Cardiac septum (tissue), 1 donor: ENCODE measurements at regions not wholly inside any gene's neighbourhood (a gene's known extent, or its start where the extent isn't known, plus 50 kb on each side); places are given as distances from the start of the nearest gene placed in this dataset.
"Not testable (repeated sequence)": the region's sequence is repeated elsewhere in the genome, so short reads cannot be mapped to it uniquely, and the experiment has no call there.

Source experiments
- DNase-seq: peaks from one replicate; pipeline ENCODE4 v3.0.0-alpha.2; 2020; ENCODE audit warnings: low spot score
- intact Hi-C: fragments of 100-400 bp; cut with DNase I; formaldehyde crosslinking; loops from one replicate; pipeline ENCODE4 v1.14.0; 2022
- donor health status: DM: no; HTN: no; CAD: no.

DNA sequence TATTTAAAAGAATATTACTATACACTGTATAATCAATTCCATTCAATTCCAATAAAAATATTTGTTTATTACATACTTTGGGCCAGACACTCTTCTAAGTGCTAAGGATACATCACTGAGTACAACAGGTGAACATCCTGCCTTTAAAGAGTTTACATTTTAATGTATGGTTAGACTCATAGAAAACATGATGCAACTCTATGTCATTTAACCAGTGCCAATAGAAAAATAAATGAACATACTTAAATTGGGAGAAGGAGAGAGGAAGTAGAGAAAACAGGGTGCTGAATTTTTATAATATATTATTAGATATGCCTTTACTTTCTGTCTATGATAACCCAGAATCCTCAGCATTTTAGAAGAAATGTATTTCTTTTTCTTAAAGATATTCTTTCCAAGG lies 119.2 kb downstream of the TSEN15 start:
- intact Hi-C loops: no loop called here

DNA sequence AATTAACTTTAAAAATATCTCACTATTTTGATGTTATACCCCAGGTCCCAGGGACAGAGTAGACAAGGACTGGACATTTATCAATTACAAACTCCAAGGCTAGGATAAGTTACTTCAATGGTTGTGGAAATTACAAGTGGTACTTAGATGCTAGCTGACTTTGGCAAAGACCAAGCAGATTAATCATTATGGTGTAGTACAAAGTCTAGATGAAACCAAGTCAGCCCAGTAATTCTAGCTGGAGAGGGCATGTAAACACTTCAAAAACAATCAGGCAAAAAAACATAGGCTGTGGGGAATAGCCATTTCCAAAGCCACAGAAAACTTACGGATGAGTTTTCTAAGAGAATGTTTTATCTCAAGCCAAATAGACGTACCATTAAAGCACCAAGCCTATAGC lies 124.5 kb downstream of the TSEN15 start:
- intact Hi-C loops: no loop called here
- DNase-seq: no peak

More for the DNA sequence above, 119.2 kb downstream of the TSEN15 start:
- no peak for DNase-seq

DNA sequence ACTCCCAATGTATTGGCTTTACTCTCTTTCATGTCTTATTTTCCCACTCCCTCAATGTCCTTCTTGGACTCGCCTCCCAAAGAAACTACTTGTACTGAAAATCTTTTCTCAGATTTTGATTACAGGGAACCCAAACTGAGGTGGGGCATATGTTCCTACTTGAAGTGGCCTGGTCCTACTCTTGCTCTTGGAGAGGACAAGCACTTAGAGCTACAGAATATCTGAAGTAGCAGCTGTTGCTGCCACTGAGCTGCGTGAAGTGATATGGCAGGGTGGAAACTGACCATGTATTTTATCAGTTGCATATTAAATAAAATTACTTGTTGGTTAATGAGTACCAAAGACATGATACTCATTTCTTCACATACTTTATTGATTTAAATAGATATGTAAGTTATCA lies 129.5 kb downstream of the TSEN15 start:
- no peak for DNase-seq
- intact Hi-C loops: no loop called here

DNA sequence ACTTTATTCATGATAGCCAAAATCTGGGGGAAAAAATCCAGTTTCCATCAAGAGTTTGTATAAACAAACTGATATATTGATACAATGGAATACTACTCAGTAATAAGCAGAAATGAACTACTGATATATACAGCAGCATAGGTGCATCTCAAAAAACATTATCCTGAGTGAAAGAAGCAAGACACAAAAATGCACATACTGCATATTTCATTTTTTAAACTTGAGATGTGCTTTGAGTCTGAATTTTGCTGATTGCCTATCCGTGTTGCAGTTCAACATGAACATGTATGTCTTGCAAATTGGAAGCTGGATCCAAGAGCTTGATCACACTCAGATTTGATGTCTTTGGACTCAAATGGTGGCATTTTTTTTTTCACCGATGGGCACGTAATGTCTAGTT lies 132.4 kb downstream of the TSEN15 start:
- intact Hi-C loops: no loop called here
- no peak for DNase-seq

DNA sequence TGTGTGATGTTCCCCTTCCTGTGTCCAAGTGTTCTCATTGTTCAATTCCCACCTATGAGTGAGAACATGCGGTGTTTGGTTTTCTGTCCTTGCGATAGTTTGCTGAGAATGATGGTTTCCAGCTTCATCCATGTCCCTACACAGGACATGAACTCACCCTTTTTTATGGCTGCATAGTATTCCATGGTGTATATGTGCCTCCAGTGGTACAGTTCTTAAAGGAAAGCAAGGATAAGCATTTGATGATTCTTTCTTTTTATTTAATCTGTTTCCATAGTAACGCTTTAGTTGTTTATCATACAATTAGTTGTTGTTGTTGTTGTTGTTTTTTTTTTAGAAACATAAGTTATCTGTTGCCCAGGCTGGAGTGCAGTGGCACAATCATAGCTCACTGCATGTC lies 133.1 kb downstream of the TSEN15 start:
- intact Hi-C loops, DNase-seq: not testable (repeated sequence)

DNA sequence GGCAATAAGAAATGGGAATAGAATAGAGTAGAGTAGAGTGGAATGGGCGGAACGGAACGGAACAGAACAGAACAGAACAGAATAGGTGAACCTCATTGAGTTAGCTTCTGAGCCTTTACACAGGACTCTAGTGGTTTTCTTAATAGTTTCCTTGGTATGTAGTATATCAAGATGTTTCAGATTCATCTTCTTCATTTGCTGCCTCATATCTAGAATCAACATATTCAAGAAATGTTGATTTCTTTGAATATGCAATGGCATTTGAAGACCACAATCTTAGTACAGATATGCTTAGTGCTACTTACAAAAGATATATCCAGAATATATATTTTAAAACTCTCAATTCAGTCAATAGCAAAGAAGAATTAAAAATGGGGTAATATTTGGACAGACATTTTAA lies 133.8 kb downstream of the TSEN15 start:
- no peak for DNase-seq
- intact Hi-C loops: no loop called here

DNA sequence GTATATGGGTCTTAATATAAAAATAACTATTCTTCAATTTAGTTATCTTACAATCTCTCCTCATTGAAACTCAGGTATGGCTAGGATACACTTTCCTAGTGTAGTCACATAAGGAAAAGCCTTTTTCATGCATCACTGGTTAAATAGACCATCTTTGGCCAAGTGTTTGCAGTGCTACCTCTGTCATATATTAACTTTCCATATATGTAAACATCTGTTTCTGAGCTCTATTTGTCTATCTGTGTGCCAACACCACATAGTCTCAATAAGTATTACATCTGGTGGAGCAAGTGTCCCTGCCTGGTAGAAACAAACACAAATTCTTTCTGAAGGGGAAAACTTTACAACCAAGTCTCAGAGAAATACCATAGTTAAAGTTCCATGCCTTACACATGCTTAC lies 134.6 kb downstream of the TSEN15 start:
- DNase-seq: no peak
- intact Hi-C loops: no loop called here

DNA sequence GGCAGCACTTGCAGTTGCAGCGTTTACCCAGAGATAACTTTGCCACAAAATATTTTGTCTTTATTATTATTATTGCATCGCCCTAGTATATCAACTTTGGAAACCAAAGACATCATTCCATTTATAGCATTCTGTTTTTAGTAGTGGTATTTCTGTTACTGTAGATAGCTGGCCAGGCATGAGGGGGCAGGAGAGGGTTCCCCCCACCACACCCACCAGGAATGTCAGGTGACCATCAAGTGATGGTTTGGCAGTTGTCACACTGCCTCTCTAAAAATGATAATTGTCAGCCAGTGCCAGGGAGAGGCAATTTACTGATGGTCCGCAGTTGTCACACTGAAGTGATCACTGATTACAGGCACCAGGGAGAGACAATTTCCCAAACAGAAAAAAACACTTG lies 135.6 kb downstream of the TSEN15 start:
- no peak for DNase-seq
- intact Hi-C loops: no loop called here

DNA sequence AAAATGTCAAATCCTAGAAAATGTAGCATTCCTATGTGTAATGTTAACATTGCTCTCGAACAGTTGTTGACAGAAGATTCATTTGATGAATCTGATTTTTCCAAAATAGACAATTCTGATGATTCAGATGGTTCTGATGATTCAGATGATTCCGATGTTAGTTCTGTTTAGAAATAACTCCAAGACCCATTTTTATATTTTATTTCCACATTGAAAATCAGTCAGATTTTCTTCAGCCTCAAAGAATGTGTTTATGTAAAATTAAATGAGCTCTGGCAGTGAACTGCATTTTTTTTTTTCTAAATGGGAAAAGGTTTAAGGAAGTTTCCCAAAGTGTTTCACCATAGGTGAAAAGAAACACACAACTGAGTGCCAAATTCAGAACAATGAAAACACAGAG lies 136.5 kb downstream of the TSEN15 start:
- intact Hi-C loops: no loop called here
- DNase-seq: no peak

DNA sequence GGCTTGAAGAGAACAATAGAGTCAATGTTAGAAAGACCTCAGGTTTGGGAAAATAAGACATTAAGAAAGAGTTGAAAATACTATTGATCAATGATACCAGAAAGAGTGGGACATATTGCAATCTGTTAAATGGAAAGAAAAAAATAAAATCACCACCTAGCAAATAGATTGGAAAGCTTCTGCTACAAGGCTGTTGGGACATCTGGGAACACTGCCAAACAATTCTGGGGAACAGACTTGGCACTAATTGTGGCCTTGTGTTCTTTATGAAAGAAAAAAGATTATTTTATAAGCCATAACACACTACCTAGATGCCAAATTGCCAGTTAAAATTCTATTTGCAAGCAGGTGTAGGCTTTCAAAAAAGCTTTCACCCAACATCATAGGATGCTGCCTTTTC lies 137.8 kb downstream of the TSEN15 start:
- DNase-seq: no peak
- intact Hi-C loops: no loop called here

DNA sequence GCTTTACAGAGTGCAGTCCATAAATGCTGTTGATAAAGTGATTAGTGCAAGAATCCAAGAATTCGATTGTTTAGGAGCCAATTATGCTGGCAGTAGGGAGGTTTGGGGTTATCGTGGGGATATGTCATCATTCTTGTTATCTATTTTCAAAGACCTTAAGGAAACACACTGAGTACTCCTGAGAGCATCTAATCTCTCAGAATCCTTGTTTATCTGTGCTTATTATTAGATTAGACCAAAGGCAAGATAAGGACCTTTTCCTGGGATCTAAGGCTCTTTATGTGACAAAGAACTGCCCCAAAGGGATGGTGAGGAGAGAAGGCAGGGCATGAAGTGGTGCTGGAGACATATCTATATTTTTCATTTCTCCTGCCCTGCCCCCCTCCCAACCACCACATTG lies 139.1 kb downstream of the TSEN15 start:
- intact Hi-C loops: no loop called here

DNA sequence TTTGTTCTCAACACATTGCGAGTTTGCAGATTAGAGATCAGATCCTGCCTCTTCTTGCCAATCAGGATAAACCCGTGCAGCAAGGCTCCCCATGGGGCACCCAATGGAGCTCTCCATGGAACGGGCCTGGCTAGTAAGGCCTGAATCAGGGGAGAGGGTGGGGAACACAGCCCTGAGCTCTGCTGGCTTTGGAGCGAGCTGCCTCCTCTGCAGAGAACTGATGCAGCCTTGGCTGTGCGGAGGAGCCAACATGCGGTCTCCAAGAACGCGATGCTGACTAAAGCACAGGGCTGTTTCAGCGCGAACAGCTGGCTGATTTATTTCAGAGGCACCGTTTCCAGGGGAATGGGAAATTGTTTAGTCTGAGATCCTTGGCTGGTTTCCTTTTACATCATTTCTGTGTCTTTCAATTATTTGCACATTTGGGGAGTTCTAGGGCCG lies 139.7 kb downstream of the TSEN15 start:
- intact Hi-C loops: no loop called here
- DNase-seq: no peak

More for the DNA sequence above, 139.1 kb downstream of the TSEN15 start:
- no peak for DNase-seq

DNA sequence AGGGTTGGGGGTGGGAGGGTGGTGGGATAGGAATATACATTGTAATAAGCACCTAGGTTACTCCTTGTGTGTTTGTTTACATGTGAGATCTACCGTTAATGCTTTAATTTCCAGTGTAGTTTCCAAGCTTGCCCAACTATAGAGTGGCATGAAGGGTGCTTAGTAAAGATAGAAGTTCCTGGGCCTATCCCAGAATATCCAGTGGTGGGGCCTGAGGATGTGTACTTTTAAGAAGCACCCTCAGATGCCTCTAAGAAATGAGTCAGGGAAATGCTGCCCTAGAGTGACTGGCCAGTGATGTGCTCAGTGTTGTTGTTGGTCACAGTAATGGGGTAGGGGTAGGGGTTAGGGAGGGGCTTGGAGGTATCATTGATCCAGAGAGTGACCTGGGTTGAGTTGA lies 141.3 kb downstream of the TSEN15 start:
- DNase-seq: no peak
- intact Hi-C loops: no loop called here

DNA sequence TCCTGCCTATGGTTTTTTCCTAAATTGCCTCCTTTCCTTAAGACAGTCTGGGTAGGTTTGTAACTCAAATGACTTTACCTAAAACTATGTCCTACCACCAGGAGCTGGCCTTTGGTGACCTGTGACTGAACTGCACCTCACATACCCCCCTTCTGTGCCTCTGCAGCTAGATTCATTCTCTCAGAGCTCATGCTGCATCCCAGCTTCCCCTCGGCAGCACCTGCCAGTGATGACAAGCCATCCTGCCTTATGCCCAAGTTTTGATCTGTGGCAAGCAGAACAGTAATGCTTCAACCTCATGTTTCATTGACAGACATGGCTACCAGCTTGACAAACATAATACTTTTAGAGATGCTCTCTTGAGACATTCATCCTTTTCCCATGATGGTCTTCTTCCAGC lies 141.9 kb downstream of the TSEN15 start:
- intact Hi-C loops: no loop called here
- DNase-seq: no peak

DNA sequence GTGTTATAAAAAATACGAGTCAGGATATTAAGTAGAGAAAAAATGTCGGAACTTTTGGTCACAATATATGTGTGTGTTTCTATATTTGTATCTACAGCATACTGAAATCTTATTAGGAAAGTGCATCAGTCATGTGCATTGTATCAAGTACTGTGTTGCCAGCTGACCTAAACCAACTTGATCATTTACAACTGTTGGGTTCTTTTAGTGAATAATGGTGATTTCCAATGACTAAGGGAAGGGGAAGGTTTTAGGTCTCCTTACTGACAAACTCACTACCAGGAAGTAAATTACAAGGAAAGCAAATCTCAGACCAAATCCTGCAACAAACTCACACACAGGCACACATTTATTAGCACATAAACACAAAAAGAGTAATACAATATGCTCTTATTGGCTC lies 142.7 kb downstream of the TSEN15 start:
- intact Hi-C loops: no loop called here
- no peak for DNase-seq

DNA sequence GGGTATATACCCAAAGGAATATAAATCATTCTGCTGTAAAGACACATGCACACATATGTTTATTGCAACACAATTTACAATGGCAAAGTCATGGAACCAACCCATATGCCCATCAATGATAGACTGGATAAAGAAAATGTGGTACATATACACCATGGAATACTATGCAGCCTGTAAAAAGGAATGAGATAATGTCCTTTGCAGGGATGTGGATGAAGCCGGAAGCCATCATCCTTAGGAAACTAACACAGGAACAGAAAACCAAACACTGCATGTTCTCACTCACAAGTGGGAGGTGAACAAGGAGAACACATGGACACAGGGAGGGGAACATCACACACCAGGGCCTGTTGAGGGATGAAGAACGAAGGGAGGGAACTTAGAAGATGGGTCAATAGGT lies 144.2 kb downstream of the TSEN15 start:
- intact Hi-C loops: not testable (repeated sequence)

DNA sequence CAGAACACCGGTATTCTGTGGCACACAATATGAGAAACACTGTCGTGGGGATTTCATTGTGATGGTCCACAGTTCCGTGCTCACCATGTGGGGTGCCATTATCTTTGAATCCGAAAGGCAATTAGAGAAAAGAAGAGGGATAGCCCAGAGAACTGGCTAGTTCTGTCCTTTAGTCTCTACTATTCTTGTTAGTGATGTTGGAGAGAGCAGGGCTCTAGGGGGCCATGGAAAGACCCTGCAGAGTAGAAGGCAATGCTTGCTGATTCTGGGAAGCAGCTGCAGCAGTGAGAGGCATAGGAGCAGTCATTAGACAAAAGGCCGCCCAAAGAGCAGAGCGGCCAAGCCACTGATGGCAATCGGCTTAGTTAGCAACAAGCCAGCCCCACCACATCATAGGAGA lies 146.3 kb downstream of the TSEN15 start:
- DNase-seq: no peak
- intact Hi-C loops: no loop called here

More for the DNA sequence above, 144.2 kb downstream of the TSEN15 start:
- DNase-seq: not testable (repeated sequence)

DNA sequence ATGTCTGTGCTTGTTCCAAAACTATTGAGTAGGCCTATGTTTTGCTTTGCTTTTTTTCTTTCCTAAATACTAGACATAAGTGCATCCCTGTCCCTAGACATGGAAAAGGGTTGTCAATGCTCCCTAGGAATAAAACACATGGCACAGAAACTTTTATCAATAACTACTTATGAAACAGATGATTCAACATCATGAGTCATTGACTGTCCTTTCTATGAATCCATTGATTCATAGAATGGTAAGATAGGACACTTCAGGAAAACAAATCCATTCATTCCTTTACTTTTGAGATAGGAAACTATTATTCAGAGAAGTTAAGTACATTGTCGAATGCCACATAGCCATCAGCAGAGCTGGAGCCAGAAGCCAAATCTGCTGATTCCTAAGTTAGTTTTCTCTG lies 147.5 kb downstream of the TSEN15 start:
- intact Hi-C loops: no loop called here
- no peak for DNase-seq

DNA sequence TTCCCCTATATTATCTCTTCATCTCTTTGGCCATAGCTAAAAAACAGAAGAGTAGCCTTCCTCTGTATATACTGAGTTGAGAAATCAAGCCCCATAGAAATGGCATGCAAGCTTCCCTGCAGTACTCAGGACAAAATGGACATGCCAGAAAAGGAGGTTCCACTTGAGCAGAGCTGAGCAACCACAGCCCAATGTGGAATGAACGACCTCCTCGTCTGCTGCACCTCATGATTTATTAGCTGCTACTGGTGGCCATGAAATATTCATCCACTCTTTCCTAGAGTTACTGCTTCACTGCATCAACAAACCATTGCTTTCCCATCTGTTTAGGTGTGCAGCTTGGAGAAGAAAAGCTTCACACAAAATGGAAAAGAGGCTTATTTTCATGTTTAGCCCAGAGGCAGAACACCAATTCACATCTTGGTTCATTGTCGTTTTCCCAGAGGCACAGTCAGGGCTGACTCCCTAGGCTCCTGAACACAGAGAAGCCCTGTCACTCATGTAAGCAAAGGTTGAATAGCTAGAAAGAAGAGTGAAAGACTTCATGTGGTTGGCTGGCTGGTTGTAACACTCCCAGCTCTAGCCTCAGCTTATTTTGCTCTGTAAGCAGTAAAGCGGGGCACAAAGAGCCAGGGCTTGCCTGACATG lies 148.0 kb downstream of the TSEN15 start:
- intact Hi-C loops: no loop called here

DNA sequence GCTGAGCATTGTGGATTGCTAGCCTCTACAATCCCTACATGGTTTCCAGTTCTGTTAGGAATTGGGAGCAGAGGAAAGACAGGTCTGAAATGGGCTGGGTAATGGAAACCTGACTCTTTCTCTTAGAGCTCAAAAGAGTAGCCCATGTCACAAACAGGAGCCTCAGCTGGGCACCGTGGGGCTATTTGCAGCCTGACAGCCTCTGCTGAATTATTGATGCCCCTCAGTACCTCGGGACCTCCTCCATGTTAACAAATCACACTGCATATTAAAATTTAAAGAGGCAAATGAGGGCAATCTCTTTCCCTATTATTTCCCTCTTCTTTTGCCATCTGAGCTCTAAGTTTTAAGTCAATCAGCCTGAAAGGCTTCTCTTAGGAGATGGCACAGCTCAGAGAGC lies 157.1 kb downstream of the TSEN15 start:
- no peak for DNase-seq
- intact Hi-C loops: no loop called here

More for the DNA sequence above, 148.0 kb downstream of the TSEN15 start:
- DNase-seq: no peak

DNA sequence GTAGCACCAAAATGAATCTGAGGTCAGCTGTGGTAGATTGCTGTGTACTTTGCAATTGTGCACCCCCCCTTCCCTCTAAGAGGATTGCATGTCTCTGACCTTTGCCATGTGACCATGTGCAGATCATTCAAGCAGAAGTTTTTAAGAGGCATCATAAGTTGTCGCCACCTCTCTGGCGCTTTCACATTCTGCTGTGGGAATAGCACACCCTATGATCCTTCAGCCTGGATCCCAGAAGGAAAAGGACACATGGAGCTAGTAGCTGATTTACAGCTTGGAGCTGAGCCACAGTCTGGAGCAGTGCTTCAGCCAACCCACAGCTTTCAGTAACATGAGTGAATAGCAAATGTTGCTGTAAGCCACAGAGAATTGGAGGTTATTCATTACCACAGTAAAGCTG lies 158.5 kb downstream of the TSEN15 start:
- no peak for DNase-seq
- intact Hi-C loops: no loop called here

DNA sequence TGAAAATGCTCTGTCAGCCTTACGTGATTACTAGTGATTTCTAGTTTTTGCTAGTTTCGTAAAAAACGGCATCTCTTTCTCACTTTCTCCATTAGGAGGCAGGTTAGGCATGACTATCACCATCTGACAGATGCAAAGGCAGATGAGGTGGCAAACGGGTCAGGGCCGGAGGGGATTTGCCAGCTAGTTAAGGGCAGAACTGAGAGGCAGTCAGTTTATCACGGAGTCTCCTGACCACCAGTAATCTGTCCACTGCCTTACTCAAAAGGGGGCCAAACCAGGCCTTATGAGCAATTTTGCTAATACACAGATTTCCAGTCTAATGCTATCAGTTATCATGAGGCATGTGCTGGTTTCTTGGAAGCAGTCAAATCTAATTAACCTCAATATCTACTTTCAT lies 159.3 kb downstream of the TSEN15 start:
- intact Hi-C loops: no loop called here
- no peak for DNase-seq
